ENCODE measurements at regions not wholly inside any gene's neighbourhood (a gene's known extent, or its start where the extent isn't known, plus 50 kb on each side); places are given as distances from the start of the nearest gene placed in this dataset.

DNA sequence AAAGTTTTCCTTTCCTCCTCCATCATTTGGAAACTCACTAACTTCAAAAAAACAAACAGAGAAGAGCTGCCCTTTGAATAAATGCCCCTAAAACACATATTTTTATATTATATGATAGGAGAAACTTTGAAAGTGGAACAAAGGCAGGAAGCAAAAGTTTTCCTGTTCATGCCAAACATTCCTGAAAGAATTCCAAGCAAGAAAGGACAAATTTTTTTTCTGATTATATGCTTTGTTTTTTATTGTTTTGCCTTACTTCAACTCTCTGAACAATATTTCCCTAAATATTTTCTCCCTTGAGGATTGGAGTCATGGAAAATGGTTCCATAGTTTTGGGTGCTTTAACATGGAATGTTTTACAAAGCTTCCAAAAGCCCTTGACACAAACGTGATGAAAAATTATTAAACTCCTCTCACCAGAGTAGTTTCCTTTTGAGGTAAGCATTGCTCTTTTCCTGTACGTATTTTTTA, 638.5 kb upstream of the CAMK1G start:
- no peak for DNase-seq
- H3K4me1 ChIP-seq: no peaks in the 10 kb centered on the region
- H3K27me3 ChIP-seq: no peaks in the 10 kb centered on the region
- TF ChIP-seq, protein P1, sequence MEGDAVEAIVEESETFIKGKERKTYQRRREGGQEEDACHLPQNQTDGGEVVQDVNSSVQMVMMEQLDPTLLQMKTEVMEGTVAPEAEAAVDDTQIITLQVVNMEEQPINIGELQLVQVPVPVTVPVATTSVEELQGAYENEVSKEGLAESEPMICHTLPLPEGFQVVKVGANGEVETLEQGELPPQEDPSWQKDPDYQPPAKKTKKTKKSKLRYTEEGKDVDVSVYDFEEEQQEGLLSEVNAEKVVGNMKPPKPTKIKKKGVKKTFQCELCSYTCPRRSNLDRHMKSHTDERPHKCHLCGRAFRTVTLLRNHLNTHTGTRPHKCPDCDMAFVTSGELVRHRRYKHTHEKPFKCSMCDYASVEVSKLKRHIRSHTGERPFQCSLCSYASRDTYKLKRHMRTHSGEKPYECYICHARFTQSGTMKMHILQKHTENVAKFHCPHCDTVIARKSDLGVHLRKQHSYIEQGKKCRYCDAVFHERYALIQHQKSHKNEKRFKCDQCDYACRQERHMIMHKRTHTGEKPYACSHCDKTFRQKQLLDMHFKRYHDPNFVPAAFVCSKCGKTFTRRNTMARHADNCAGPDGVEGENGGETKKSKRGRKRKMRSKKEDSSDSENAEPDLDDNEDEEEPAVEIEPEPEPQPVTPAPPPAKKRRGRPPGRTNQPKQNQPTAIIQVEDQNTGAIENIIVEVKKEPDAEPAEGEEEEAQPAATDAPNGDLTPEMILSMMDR (IDR thresholded peaks at IDR 0.05): no peak
- H3K4me3 ChIP-seq: no peak overlapping the region
- no peak for ATAC-seq
- intact Hi-C loops (cut with DNase I): no loop called here
- H3K27ac ChIP-seq: no peak overlapping the region
- H3K9me3 ChIP-seq: no peaks in the 10 kb centered on the region
- no peaks in the 10 kb centered on the region for H3K36me3 ChIP-seq

- no peaks in the 10 kb centered on the region for H3K4me1 ChIP-seq
- H3K27me3 ChIP-seq: no peaks in the 10 kb centered on the region
- TF ChIP-seq, protein P1 (IDR thresholded peaks at IDR 0.05): no peak
- intact Hi-C loops (cut with DNase I): no loop called here
- no peaks in the 10 kb centered on the region for H3K9me3 ChIP-seq
- no peak overlapping the region for H3K27ac ChIP-seq
- no peak overlapping the region for H3K4me3 ChIP-seq
- DNase-seq: peak in 1 of 4 donors; percentile 18
- ATAC-seq: no peak
- no peaks in the 10 kb centered on the region for H3K36me3 ChIP-seq
Observed at GRCh38 chr1:208950206-208950605, 633.3 kb upstream of the CAMK1G start.

GRCh38 chr1:208951026-208951525, 632.4 kb upstream of the CAMK1G start:
- Histone ChIP-seq H3K9me3 (no peaks in the 10 kb centered on the region), H3K36me3 (no peaks in the 10 kb centered on the region), H3K4me1 (no peaks in the 10 kb centered on the region), H3K4me3 (no peak overlapping the region), H3K27me3 (no peaks in the 10 kb centered on the region), H3K27ac (no peak overlapping the region)
- DNase-seq (peak in 1 of 4 donors; percentile 52), ATAC-seq (no peak)
- TF ChIP-seq, protein P1 (IDR thresholded peaks at IDR 0.05): no peak
- intact Hi-C loops (cut with DNase I): no loop called here

DNA sequence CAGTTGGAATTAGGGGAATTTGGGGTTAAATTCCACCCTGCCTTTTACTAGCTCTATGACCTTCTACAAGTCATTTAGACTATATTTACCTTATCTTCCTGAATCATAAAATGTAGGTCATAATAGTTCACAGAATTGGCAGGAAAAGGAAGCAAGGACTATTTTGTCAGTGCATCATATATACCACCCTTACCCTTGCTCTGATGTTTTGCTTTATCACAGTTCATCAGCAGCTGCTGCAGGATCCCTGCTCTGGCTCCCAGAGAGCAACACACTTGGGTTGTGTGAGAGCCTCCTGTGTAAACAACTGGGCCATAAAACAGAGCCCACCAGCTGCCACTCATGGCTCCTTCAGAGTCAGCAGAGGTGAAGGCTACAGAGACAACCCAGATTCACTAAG, 631.6 kb upstream of the CAMK1G start:
- TF ChIP-seq, protein P1 (IDR thresholded peaks at IDR 0.05): no peak
- H3K4me3 ChIP-seq: no peak overlapping the region
- DNase-seq: peak in 1 of 4 donors; percentile 28
- H3K36me3 ChIP-seq: no peaks in the 10 kb centered on the region
- no peak overlapping the region for H3K27ac ChIP-seq
- intact Hi-C loops (cut with DNase I): no loop called here
- H3K4me1 ChIP-seq: no peaks in the 10 kb centered on the region
- no peaks in the 10 kb centered on the region for H3K9me3 ChIP-seq
- H3K27me3 ChIP-seq: no peaks in the 10 kb centered on the region
- no peak for ATAC-seq

GRCh38 chr1:208962867-208963266, 620.6 kb upstream of the CAMK1G start:
- intact Hi-C loops (cut with DNase I): no loop called here
- peaks cover 0 to 14% of the 10 kb centered on the region in 2 donors for H3K9me3 ChIP-seq
- ATAC-seq (no peak), DNase-seq (no peak)
- no peaks in the 10 kb centered on the region for H3K4me1 ChIP-seq
- H3K27me3 ChIP-seq: no peaks in the 10 kb centered on the region
- TF ChIP-seq, protein P1 (IDR thresholded peaks at IDR 0.05): no peak
- no peaks in the 10 kb centered on the region for H3K36me3 ChIP-seq
- no peak overlapping the region for H3K27ac ChIP-seq
- H3K4me3 ChIP-seq: no peak overlapping the region

Measured in left lung (tissue), 4 donors.